Right atrium auricular region (tissue), 2 donors: ENCODE measurements at regions not wholly inside any gene's neighbourhood (a gene's known extent, or its start where the extent isn't known, plus 50 kb on each side); places are given as distances from the start of the nearest gene placed in this dataset.

Experiments used
- DNase-seq: peaks from one replicate; pipeline ENCODE4 v3.0.0-alpha.2; 2019; ENCODE audit warnings: low spot score
- H3K27ac ChIP-seq, 2 donors: fragments of 200-600 bp; sonication (generic); 1 replicate in 1 of 2; 2 replicates in 1 of 2; pipeline ENCODE4 v1.5.1; 2016 to 2019
- H3K27me3 ChIP-seq, 2 donors: fragments of 200-600 bp; sonication (generic); one replicate each; pipeline versions ENCODE4 v1.5.1 to v1.6.0; 2017 to 2019
- H3K36me3 ChIP-seq: fragments of 200-600 bp; sonication (generic); one replicate; pipeline ENCODE4 v1.5.1; 2016
- H3K4me1 ChIP-seq, 2 donors: fragments of 200-600 bp; sonication (generic); one replicate each; pipeline versions ENCODE4 v1.5.1 to v1.6.0; 2017 to 2019
- H3K4me3 ChIP-seq, 2 donors: fragments of 200-600 bp; sonication (generic); 1 replicate in 1 of 2; 2 replicates in 1 of 2; pipeline ENCODE4 v1.5.1; 2017 to 2019; ENCODE audit warnings: mild to moderate bottlenecking in 1 of 2, moderate library complexity in 1 of 2
- H3K9me3 ChIP-seq, 2 donors: fragments of 200-600 bp; sonication (generic); one replicate each; pipeline ENCODE4 v1.5.1; 2019
- TF ChIP-seq, protein P1 (sequence below), 2 donors: fragments of 200-600 bp; sonication (generic); IDR thresholded peaks; one replicate each; pipeline ENCODE4 v1.5.1; 2019; ENCODE audit warnings: antibody characterized with exemption in 2 of 2

DNA sequence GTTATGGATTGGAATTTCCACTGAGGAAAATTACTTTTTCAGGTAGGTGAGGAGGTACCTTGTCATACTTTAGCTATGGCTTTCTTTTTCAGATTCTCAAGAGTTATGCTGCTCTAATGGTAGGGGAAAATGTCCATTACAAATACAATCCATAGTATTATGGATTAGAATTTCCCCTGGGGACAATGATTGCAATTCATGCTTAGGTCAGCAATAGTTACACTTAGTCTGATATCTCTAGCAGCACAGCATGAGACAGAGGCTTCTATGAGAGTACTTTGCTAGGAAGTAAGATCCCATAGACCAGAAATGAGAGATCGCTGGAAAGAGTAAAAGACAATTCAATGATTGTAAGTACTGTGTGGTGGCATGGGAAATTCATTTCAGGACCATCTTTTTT lies 949.5 kb upstream of the CDH8 start:
- Histone ChIP-seq H3K4me1 (no peaks in the 10 kb centered on the region), H3K27ac (no peak overlapping the region), H3K9me3 (no peaks in the 10 kb centered on the region), H3K36me3 (no peaks in the 10 kb centered on the region), H3K4me3 (no peak overlapping the region), H3K27me3 (no peaks in the 10 kb centered on the region)
- TF ChIP-seq, protein P1, sequence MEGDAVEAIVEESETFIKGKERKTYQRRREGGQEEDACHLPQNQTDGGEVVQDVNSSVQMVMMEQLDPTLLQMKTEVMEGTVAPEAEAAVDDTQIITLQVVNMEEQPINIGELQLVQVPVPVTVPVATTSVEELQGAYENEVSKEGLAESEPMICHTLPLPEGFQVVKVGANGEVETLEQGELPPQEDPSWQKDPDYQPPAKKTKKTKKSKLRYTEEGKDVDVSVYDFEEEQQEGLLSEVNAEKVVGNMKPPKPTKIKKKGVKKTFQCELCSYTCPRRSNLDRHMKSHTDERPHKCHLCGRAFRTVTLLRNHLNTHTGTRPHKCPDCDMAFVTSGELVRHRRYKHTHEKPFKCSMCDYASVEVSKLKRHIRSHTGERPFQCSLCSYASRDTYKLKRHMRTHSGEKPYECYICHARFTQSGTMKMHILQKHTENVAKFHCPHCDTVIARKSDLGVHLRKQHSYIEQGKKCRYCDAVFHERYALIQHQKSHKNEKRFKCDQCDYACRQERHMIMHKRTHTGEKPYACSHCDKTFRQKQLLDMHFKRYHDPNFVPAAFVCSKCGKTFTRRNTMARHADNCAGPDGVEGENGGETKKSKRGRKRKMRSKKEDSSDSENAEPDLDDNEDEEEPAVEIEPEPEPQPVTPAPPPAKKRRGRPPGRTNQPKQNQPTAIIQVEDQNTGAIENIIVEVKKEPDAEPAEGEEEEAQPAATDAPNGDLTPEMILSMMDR (IDR thresholded peaks at IDR 0.05), result no peak
- no peak for DNase-seq

DNA sequence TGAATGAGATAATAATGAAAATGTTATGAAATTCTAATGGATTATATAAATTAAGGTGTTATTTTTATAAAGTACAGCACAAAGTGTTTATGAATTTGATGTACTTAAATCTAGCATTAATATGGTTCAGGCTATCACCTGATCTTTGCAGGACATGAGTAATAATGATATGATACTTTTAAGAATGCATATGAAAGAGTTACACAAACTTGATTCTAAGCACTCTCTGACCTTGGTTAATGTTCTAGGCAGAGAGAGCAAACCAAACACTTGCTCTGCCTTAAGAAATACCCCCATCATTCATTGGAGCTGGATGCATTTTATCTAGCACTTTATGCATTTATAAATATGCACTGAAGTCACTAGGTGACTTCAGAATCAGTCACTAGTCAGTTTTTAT lies 942.2 kb upstream of the CDH8 start:
- TF ChIP-seq, protein P1 (IDR thresholded peaks at IDR 0.05), result no peak
- no peaks in the 10 kb centered on the region for H3K36me3 ChIP-seq
- H3K27me3 ChIP-seq, result no peaks in the 10 kb centered on the region
- no peaks in the 10 kb centered on the region for H3K4me1 ChIP-seq
- DNase-seq, result no peak
- H3K9me3 ChIP-seq, result no peaks in the 10 kb centered on the region
- H3K27ac ChIP-seq, result no peak overlapping the region
- no peak overlapping the region for H3K4me3 ChIP-seq

DNA sequence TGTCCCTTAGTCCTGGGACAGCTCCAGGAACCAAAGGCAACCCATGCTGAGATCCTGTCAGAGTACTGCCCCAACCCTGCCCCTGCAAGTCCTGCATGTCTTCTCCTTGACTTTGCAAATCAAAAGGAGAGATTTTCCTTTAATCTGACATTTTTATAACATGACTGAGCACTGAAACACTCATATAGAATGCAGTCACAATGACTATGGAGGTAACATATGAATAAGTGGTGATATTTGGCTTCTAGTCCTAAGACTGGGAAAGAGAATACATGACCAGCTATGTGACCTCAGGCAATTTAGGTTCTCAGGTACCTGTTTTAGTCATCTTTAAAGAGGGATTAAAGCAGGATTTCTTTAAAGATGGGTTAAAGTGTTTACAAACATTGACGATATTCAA lies 941.6 kb upstream of the CDH8 start:
- H3K27me3 ChIP-seq, result no peaks in the 10 kb centered on the region
- no peaks in the 10 kb centered on the region for H3K4me1 ChIP-seq
- TF ChIP-seq, protein P1 (IDR thresholded peaks at IDR 0.05), result no peak
- no peak overlapping the region for H3K4me3 ChIP-seq
- no peak for DNase-seq
- no peaks in the 10 kb centered on the region for H3K36me3 ChIP-seq
- H3K9me3 ChIP-seq, result no peaks in the 10 kb centered on the region
- no peak overlapping the region for H3K27ac ChIP-seq

DNA sequence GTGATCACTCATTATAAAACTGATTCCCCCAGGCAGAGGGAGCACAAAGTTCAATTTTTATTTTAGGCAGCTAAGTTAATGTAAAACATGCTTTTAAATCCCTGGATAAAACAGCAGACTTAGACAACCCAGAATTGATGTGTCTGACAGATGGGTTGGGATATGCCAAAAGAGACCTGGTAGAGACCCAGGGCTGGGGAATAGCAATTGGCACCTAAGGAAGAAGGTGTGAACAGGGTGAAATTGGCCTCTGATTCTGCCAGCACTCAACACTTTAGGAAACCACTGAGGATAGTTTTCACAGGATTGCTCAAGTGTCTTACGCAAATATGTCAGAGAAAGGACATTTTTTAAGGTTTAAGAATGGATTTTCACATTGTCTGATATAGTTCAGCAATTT lies 938.2 kb upstream of the CDH8 start:
- DNase-seq, result no peak

DNA sequence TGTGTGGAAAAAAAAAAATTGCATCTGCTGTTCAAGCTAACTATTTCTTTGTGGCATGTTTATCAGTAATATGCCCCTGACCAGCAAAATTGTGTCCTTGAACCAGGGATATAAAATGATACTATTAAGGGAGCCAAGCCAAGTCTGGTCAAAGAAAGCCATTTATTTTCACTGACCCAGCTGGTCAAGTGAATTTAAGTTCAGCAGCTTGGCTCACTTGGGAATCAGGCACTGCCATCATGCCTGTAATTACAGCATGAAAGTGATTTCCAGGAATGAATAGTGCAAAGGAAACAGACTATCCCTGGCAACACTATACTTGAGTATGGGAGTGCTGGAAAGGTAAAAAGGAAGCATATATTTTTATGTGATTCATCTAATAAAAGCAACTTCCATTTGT lies 934.6 kb upstream of the CDH8 start:
- H3K36me3 ChIP-seq, result no peaks in the 10 kb centered on the region
- TF ChIP-seq, protein P1 (IDR thresholded peaks at IDR 0.05), result no peak
- DNase-seq, result no peak
- H3K27me3 ChIP-seq, result no peaks in the 10 kb centered on the region
- no peak overlapping the region for H3K4me3 ChIP-seq
- H3K9me3 ChIP-seq, result no peaks in the 10 kb centered on the region
- no peaks in the 10 kb centered on the region for H3K4me1 ChIP-seq
- H3K27ac ChIP-seq, result no peak overlapping the region

More for the DNA sequence above, 938.2 kb upstream of the CDH8 start:
- no peak overlapping the region for H3K4me3 ChIP-seq
- H3K4me1 ChIP-seq, result no peaks in the 10 kb centered on the region
- no peaks in the 10 kb centered on the region for H3K9me3 ChIP-seq
- no peak overlapping the region for H3K27ac ChIP-seq
- H3K27me3 ChIP-seq, result no peaks in the 10 kb centered on the region
- no peaks in the 10 kb centered on the region for H3K36me3 ChIP-seq
- TF ChIP-seq, protein P1 (IDR thresholded peaks at IDR 0.05), result no peak

DNA sequence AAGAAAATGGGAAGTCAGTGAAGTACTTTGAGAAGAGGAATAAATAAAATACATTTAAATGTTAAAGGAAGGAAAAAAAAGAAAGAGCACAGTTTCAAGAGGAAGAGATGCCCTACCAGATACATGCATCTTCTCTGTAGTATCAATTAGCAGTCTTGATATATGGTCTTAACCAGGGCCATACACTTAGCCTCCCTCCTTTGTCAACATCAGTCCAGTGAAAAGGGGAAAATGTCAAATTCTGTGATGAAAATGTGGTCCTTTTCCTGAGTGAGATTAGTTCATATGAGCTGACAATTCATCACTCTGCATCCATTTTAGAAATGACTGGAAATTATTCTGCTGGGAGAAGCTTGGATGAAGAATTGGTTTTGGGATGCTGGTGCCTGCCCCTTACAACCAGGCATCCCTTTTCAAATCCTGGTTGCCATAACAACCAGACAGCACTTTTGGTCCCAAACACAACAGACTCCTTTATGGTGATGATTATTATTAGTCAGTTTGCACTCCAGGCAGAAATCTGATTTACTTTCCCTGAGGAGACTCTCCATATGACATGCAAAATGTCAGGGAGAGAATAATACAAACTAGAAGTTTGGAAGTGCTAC lies 933.6 kb upstream of the CDH8 start:
- no peak overlapping the region for H3K4me3 ChIP-seq
- H3K9me3 ChIP-seq, result no peaks in the 10 kb centered on the region
- no peak for DNase-seq
- no peaks in the 10 kb centered on the region for H3K4me1 ChIP-seq
- H3K36me3 ChIP-seq, result no peaks in the 10 kb centered on the region
- TF ChIP-seq, protein P1 (IDR thresholded peaks at IDR 0.05), result no peak
- no peaks in the 10 kb centered on the region for H3K27me3 ChIP-seq
- no peak overlapping the region for H3K27ac ChIP-seq
